ENCODE measurements at regions not wholly inside any gene's neighbourhood (a gene's known extent, or its start where the extent isn't known, plus 50 kb on each side); places are given as distances from the start of the nearest gene placed in this dataset.

GRCh38 chr10:42953684-42954674 is 122.9 kb upstream of the RET start:
- no peaks in the 10 kb centered on the region for H3K4me1 Mint-ChIP-seq (ENCODE audit: low read depth)
- peaks cover 8% of the 10 kb centered on the region for H3K27me3 Mint-ChIP-seq
- no peak overlapping the region for H3K27ac Mint-ChIP-seq
- H3K36me3 Mint-ChIP-seq (ENCODE audit: low read depth) = no peaks in the 10 kb centered on the region
- no peak overlapping the region for H3K4me3 Mint-ChIP-seq
- H3K9me3 Mint-ChIP-seq = no peaks in the 10 kb centered on the region

- H3K4me3 Mint-ChIP-seq = no peak overlapping the region
These were observed 121.9 kb upstream of the RET start for GRCh38 chr10:42954766-42955492.

GRCh38 chr10:42955493-42955889 is 121.4 kb upstream of the RET start:
- Mint-ChIP-seq H3K4me1 (ENCODE audit: low read depth) (no peaks in the 10 kb centered on the region), H3K27ac (no peak overlapping the region), H3K4me3 (no peak overlapping the region), H3K27me3 (peaks cover 2% of the 10 kb centered on the region), H3K9me3 (no peaks in the 10 kb centered on the region), H3K36me3 (ENCODE audit: low read depth) (no peaks in the 10 kb centered on the region)

More at GRCh38 chr10:42954766-42955492, 121.9 kb upstream of the RET start:
- Mint-ChIP-seq H3K4me1 (ENCODE audit: low read depth) (no peaks in the 10 kb centered on the region), H3K36me3 (ENCODE audit: low read depth) (no peaks in the 10 kb centered on the region), H3K27ac (no peak overlapping the region), H3K27me3 (peaks cover 4% of the 10 kb centered on the region), H3K9me3 (no peaks in the 10 kb centered on the region)

- Mint-ChIP-seq H3K27ac (no peak overlapping the region), H3K4me1 (ENCODE audit: low read depth) (no peaks in the 10 kb centered on the region), H3K36me3 (ENCODE audit: low read depth) (no peaks in the 10 kb centered on the region), H3K4me3 (no peak overlapping the region), H3K27me3 (no peaks in the 10 kb centered on the region), H3K9me3 (no peaks in the 10 kb centered on the region)
These were observed 120.8 kb upstream of the RET start for GRCh38 chr10:42956045-42956444.

- H3K9me3 Mint-ChIP-seq = no peaks in the 10 kb centered on the region
- H3K4me1 Mint-ChIP-seq (ENCODE audit: low read depth) = no peaks in the 10 kb centered on the region
- no peak overlapping the region for H3K4me3 Mint-ChIP-seq
- H3K27me3 Mint-ChIP-seq = no peaks in the 10 kb centered on the region
- no peak overlapping the region for H3K27ac Mint-ChIP-seq
- H3K36me3 Mint-ChIP-seq (ENCODE audit: low read depth) = no peaks in the 10 kb centered on the region
These were observed 118.6 kb upstream of the RET start for GRCh38 chr10:42958142-42958868.

- H3K27me3 Mint-ChIP-seq = peaks cover 3% of the 10 kb centered on the region
- no peak overlapping the region for H3K4me3 Mint-ChIP-seq
- no peaks in the 10 kb centered on the region for H3K36me3 Mint-ChIP-seq (ENCODE audit: low read depth)
- no peak overlapping the region for H3K27ac Mint-ChIP-seq
- no peaks in the 10 kb centered on the region for H3K4me1 Mint-ChIP-seq (ENCODE audit: low read depth)
- H3K9me3 Mint-ChIP-seq = no peaks in the 10 kb centered on the region
These were observed 117.0 kb upstream of the RET start for GRCh38 chr10:42959833-42960232.

- Mint-ChIP-seq H3K9me3 (no peaks in the 10 kb centered on the region), H3K4me1 (ENCODE audit: low read depth) (no peaks in the 10 kb centered on the region), H3K27me3 (peaks cover 3% of the 10 kb centered on the region), H3K36me3 (ENCODE audit: low read depth) (no peaks in the 10 kb centered on the region), H3K27ac (no peak overlapping the region), H3K4me3 (no peak overlapping the region)
These were observed 116.3 kb upstream of the RET start for GRCh38 chr10:42960491-42960990.

GRCh38 chr10:42960991-42961795 is 115.7 kb upstream of the RET start:
- H3K4me1 Mint-ChIP-seq (ENCODE audit: low read depth) = no peaks in the 10 kb centered on the region
- no peaks in the 10 kb centered on the region for H3K36me3 Mint-ChIP-seq (ENCODE audit: low read depth)
- peaks cover 3% of the 10 kb centered on the region for H3K27me3 Mint-ChIP-seq
- no peak overlapping the region for H3K27ac Mint-ChIP-seq
- no peaks in the 10 kb centered on the region for H3K9me3 Mint-ChIP-seq
- H3K4me3 Mint-ChIP-seq = no peak overlapping the region

- no peaks in the 10 kb centered on the region for H3K4me1 Mint-ChIP-seq (ENCODE audit: low read depth)
- no peaks in the 10 kb centered on the region for H3K9me3 Mint-ChIP-seq
- no peak overlapping the region for H3K4me3 Mint-ChIP-seq
- H3K27me3 Mint-ChIP-seq = peaks cover 6% of the 10 kb centered on the region
- no peaks in the 10 kb centered on the region for H3K36me3 Mint-ChIP-seq (ENCODE audit: low read depth)
- no peak overlapping the region for H3K27ac Mint-ChIP-seq
These were observed 115.1 kb upstream of the RET start for GRCh38 chr10:42961796-42962109.

- Mint-ChIP-seq H3K27me3 (peaks cover 8% of the 10 kb centered on the region), H3K4me3 (no peak overlapping the region), H3K36me3 (ENCODE audit: low read depth) (no peaks in the 10 kb centered on the region), H3K4me1 (ENCODE audit: low read depth) (no peaks in the 10 kb centered on the region), H3K9me3 (no peaks in the 10 kb centered on the region), H3K27ac (no peak overlapping the region)
These were observed 114.6 kb upstream of the RET start for GRCh38 chr10:42962110-42962901.

GRCh38 chr10:42962902-42963231 is 114.0 kb upstream of the RET start:
- Mint-ChIP-seq H3K9me3 (no peaks in the 10 kb centered on the region), H3K4me1 (ENCODE audit: low read depth) (no peaks in the 10 kb centered on the region), H3K4me3 (no peak overlapping the region), H3K27ac (no peak overlapping the region), H3K36me3 (ENCODE audit: low read depth) (no peaks in the 10 kb centered on the region), H3K27me3 (peaks cover 8% of the 10 kb centered on the region)

- H3K4me3 Mint-ChIP-seq = no peak overlapping the region
- no peaks in the 10 kb centered on the region for H3K36me3 Mint-ChIP-seq (ENCODE audit: low read depth)
- no peak overlapping the region for H3K27ac Mint-ChIP-seq
- no peaks in the 10 kb centered on the region for H3K9me3 Mint-ChIP-seq
- H3K27me3 Mint-ChIP-seq = peaks cover 8% of the 10 kb centered on the region
- H3K4me1 Mint-ChIP-seq (ENCODE audit: low read depth) = no peaks in the 10 kb centered on the region
These were observed 113.6 kb upstream of the RET start for GRCh38 chr10:42963312-42963711.

- Mint-ChIP-seq H3K4me1 (ENCODE audit: low read depth) (no peaks in the 10 kb centered on the region), H3K4me3 (no peak overlapping the region), H3K9me3 (no peaks in the 10 kb centered on the region), H3K27me3 (peaks cover 5% of the 10 kb centered on the region), H3K27ac (no peak overlapping the region), H3K36me3 (ENCODE audit: low read depth) (no peaks in the 10 kb centered on the region)
These were observed 107.7 kb upstream of the RET start for GRCh38 chr10:42969147-42969546.

GRCh38 chr10:42969909-42970308 is 107.0 kb upstream of the RET start:
- Mint-ChIP-seq H3K27ac (no peak overlapping the region), H3K4me3 (no peak overlapping the region), H3K9me3 (no peaks in the 10 kb centered on the region), H3K36me3 (ENCODE audit: low read depth) (no peaks in the 10 kb centered on the region), H3K4me1 (ENCODE audit: low read depth) (no peaks in the 10 kb centered on the region), H3K27me3 (peaks cover 4% of the 10 kb centered on the region)
